ENCODE measurements at regions not wholly inside any gene's neighbourhood (a gene's known extent, or its start where the extent isn't known, plus 50 kb on each side); places are given as distances from the start of the nearest gene placed in this dataset.

DNA sequence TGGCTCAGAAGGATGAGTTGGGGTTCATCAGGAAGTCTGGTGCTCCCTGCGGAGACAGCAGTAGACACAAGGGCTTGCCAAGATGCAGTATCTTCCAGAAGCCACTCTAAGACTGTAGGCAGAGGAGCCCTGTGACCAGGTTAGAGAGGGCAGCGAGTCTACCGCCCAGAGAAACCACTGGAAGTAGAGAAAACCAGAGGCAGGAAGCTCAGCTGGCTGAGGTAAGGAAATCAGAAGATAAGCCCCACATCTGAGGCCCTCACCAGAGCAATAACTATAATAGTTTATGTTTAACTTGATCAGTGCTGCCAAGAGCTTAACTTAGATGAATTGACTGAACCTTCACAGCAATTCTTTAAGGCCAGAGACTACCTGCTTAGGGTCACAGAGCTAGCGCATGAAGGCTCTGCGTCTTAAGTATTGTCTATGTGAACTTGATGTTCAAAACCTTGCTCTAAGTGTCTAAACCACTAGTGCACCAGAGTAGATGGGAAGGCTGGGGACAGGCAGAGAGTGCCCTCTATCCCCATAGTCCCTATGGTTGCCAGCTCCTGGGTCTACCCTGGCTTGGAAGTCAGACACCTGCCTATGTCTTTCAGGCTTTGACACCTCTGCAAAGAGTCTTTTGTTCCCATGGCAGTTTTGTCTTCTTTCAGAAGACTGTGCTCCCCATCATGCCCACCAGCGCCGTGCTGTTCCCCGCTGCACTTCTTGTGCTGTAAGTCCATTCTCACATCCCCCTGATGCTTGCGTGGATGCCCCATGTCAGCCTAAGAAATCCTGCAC lies 228.2 kb upstream of the KLF4 start:
- TF ChIP-seq POLR2A (IDR thresholded peaks at IDR 0.05), result no peak
- TF ChIP-seq, protein P1, sequence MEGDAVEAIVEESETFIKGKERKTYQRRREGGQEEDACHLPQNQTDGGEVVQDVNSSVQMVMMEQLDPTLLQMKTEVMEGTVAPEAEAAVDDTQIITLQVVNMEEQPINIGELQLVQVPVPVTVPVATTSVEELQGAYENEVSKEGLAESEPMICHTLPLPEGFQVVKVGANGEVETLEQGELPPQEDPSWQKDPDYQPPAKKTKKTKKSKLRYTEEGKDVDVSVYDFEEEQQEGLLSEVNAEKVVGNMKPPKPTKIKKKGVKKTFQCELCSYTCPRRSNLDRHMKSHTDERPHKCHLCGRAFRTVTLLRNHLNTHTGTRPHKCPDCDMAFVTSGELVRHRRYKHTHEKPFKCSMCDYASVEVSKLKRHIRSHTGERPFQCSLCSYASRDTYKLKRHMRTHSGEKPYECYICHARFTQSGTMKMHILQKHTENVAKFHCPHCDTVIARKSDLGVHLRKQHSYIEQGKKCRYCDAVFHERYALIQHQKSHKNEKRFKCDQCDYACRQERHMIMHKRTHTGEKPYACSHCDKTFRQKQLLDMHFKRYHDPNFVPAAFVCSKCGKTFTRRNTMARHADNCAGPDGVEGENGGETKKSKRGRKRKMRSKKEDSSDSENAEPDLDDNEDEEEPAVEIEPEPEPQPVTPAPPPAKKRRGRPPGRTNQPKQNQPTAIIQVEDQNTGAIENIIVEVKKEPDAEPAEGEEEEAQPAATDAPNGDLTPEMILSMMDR (IDR thresholded peaks at IDR 0.05), result no peak
- Histone ChIP-seq H3K36me3 (no peaks in the 10 kb centered on the region), H3K27me3 (peaks cover 0 to 8% (median 0%) of the 10 kb centered on the region in 4 donors), H3K4me3 (no peak overlapping the region), H3K9me3 (no peaks in the 10 kb centered on the region), H3K4me1 (no peaks in the 10 kb centered on the region), H3K27ac (no peak overlapping the region)
- 89 to 94% methylated on average over 9 of the region's 9 CpGs for WGBS, 2 donors
- DNase-seq, result no peak
- intact Hi-C loops (cut with DNase I), result no loop called here

- no peak for TF ChIP-seq POLR2A (IDR thresholded peaks at IDR 0.05)
- TF ChIP-seq, protein P1 (IDR thresholded peaks at IDR 0.05), result no peak
- Histone ChIP-seq H3K4me3 (no peak overlapping the region), H3K27me3 (no peaks in the 10 kb centered on the region), H3K36me3 (no peaks in the 10 kb centered on the region), H3K27ac (no peak overlapping the region), H3K9me3 (no peaks in the 10 kb centered on the region), H3K4me1 (peaks cover 0 to 20% (median 5%) of the 10 kb centered on the region in 3 donors)
- intact Hi-C loops (cut with DNase I), result no loop called here
- 65 to 69% methylated on average over 3 of the region's 4 CpGs for WGBS, 2 donors
- DNase-seq, result no peak
These were observed 226.2 kb upstream of the KLF4 start for GRCh38 chr9:107715740-107716139.

DNA sequence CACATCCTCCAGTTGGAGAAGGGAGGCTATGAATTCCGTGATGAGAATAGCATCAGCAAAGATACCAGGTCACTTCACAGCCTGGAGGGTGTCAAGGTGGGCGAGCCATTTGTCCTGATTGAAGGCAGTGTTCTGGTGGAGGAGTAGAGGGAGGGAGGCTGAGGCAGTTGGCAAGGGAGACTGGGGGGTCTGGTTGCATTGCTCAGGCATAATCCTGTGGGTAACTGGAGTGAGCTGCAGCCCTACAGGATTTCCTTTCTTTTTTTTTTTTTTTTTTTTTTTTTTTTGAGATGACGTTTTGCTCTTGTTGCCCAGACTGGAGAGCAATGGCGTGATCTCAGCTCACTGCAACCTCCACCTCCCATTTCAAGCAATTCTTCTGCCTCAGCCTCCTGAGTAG lies 223.9 kb upstream of the KLF4 start:
- Histone ChIP-seq H3K27me3 (no peaks in the 10 kb centered on the region), H3K27ac (no peak overlapping the region), H3K36me3 (no peaks in the 10 kb centered on the region), H3K4me1 (peaks cover 0 to 21% (median 5%) of the 10 kb centered on the region in 3 donors), H3K9me3 (no peaks in the 10 kb centered on the region), H3K4me3 (no peak overlapping the region)
- intact Hi-C loops (cut with DNase I), result no loop called here
- TF ChIP-seq, protein P1 (IDR thresholded peaks at IDR 0.05), result no peak
- no peak for TF ChIP-seq POLR2A (IDR thresholded peaks at IDR 0.05)
- no peak for DNase-seq
- WGBS, 2 donors, result 72 to 80% methylated on average over 4 of the region's 4 CpGs

DNA sequence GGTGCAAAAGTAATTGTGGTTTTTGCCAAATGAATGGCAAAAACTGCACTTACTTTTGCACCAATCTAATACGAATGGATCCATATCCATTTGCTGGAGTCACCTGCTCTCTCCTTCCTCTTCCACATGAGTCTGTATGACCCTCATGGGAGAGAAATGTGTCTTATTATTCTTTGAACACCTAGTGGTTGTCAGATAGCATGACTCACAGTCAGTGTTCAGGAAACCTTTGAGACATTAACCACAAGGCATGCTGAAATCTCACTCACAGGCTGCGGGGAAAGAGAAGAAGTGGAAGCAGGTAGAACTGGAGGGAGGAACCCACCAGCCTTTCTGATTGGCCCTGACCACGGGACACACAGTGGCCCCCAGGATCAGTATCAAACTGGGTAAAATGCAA lies 222.8 kb upstream of the KLF4 start:
- Histone ChIP-seq H3K36me3 (no peaks in the 10 kb centered on the region), H3K27me3 (no peaks in the 10 kb centered on the region), H3K27ac (no peak overlapping the region), H3K9me3 (no peaks in the 10 kb centered on the region), H3K4me3 (no peak overlapping the region), H3K4me1 (peaks cover 0 to 21% (median 5%) of the 10 kb centered on the region in 3 donors)
- TF ChIP-seq, protein P1 (IDR thresholded peaks at IDR 0.05), result peak in 2 of 6 experiments; percentile 10 to 37
- no peak for TF ChIP-seq POLR2A (IDR thresholded peaks at IDR 0.05)
- DNase-seq, result no peak
- intact Hi-C loops (cut with DNase I), result no loop called here
- 44 to 53% methylated on average over 3 of the region's 3 CpGs for WGBS, 2 donors

DNA sequence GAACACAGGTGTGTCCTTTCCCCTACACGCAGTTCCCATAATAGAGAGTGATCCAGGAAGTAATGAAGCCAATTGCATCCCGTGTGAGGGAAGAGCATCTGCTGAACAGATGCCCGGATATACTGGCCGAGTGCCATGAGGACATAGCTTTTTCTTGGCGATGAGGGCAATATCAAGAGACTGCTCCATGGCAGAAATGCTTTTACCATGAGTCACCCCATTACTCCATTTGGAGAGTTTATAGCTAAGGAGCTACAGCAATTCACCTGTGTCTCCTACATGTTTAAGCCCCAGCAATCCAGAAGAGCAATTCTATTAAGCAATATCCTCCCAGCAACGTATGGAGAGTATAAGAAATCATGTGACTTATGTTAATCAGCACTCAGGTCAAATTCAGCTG lies 222.0 kb upstream of the KLF4 start:
- no peaks in the 10 kb centered on the region for H3K27me3 ChIP-seq
- 7 to 23% methylated on average over 2 to 6 of the region's 6 CpGs for WGBS, 2 donors
- H3K36me3 ChIP-seq, result no peaks in the 10 kb centered on the region
- H3K4me1 ChIP-seq, result peaks cover 0 to 21% (median 5%) of the 10 kb centered on the region in 3 donors
- H3K4me3 ChIP-seq, result no peak overlapping the region
- H3K9me3 ChIP-seq, result no peaks in the 10 kb centered on the region
- DNase-seq, result no peak
- no peak overlapping the region for H3K27ac ChIP-seq
- intact Hi-C loops (cut with DNase I), result no loop called here
- TF ChIP-seq, protein P1 (IDR thresholded peaks at IDR 0.05), result no peak
- no peak for TF ChIP-seq POLR2A (IDR thresholded peaks at IDR 0.05)
